Common myeloid progenitor, CD34-positive (primary cell): ENCODE measurements at regions not wholly inside any gene's neighbourhood (a gene's known extent, or its start where the extent isn't known, plus 50 kb on each side); places are given as distances from the start of the nearest gene placed in this dataset.
"Not testable (repeated sequence)": the region's sequence is repeated elsewhere in the genome, so short reads cannot be mapped to it uniquely, and the experiment has no call there.

Source experiments
- CTCF ChIA-PET: fragments of 350-600 bp; sonication (Branson Sonifier 250); formaldehyde crosslinking; loops from one replicate; lab custom pipeline; 2021; ENCODE audit warnings: antibody characterized with exemption; lab: Charles Lee
- POLR2A ChIA-PET: fragments of 350-600 bp; sonication (Branson Sonifier 250); formaldehyde crosslinking; loops from one replicate; lab custom pipeline; 2021; ENCODE audit warnings: antibody characterized with exemption; lab: Charles Lee
- DNase-seq, 3 donors: peaks; one replicate each; pipeline versions ENCODE4 v3.0.0 to v3.0.0-alpha.2; 2013
- H3K27ac ChIP-seq, 2 experiments: 1 replicate in 1 of 2; 2 replicates in 1 of 2; pipeline ENCODE4 v1.7.0; 2013; ENCODE audit warnings: inconsistent platforms in 2 of 2, low read length in 2 of 2, mild to moderate bottlenecking in 2 of 2, low read depth in 1 of 2, moderate library complexity in 1 of 2; ENCODE audit not compliant: severe bottlenecking in 2 of 2, insufficient read depth in 1 of 2, poor library complexity in 1 of 2
- H3K27me3 ChIP-seq, 5 experiments: replicated peaks in 2 of 5; 1 replicate in 3 of 5; 2 replicates in 2 of 5; pipeline versions ENCODE4 v1.6.1 to v1.7.0; 2013; ENCODE audit warnings: low read length in 4 of 5, mild to moderate bottlenecking in 2 of 5, moderate library complexity in 2 of 5, inconsistent platforms in 1 of 5; ENCODE audit not compliant: insufficient read depth in 5 of 5, control insufficient read depth in 4 of 5
- H3K36me3 ChIP-seq, 4 experiments: 1 replicate in 2 of 4; 2 replicates in 2 of 4; pipeline versions ENCODE4 v1.6.1 to v1.7.0; 2013; ENCODE audit warnings: low read length in 3 of 4, control low read depth in 1 of 4, mild to moderate bottlenecking in 1 of 4; ENCODE audit not compliant: control insufficient read depth in 4 of 4, insufficient read depth in 4 of 4
- H3K4me1 ChIP-seq, 4 experiments: 1 replicate in 3 of 4; 2 replicates in 1 of 4; pipeline versions ENCODE4 v1.6.1 to v1.7.1; 2013; ENCODE audit warnings: low read length in 3 of 4, mild to moderate bottlenecking in 3 of 4, control low read depth in 1 of 4, inconsistent platforms in 1 of 4, moderate library complexity in 1 of 4; ENCODE audit not compliant: control insufficient read depth in 4 of 4, insufficient read depth in 4 of 4; ENCODE audit errors: control extremely low read depth in 1 of 4
- H3K4me3 ChIP-seq, 7 experiments: 1 replicate in 4 of 7; 2 replicates in 3 of 7; pipeline versions ENCODE4 v1.5.1 to v1.7.0; 2013; ENCODE audit warnings: mild to moderate bottlenecking in 7 of 7, low read length in 6 of 7, moderate library complexity in 6 of 7, inconsistent platforms in 2 of 7, low read depth in 2 of 7, control low read depth in 1 of 7; ENCODE audit not compliant: insufficient read depth in 4 of 7, control insufficient read depth in 1 of 7; ENCODE audit errors: extremely low read depth in 1 of 7
- H3K9me3 ChIP-seq, 5 experiments: 1 replicate in 4 of 5; 2 replicates in 1 of 5; pipeline versions ENCODE4 v1.6.1 to v1.7.1; 2013; ENCODE audit warnings: low read length in 4 of 5, mild to moderate bottlenecking in 2 of 5, inconsistent platforms in 1 of 5, low read depth in 1 of 5, moderate library complexity in 1 of 5; ENCODE audit not compliant: control insufficient read depth in 4 of 5, insufficient read depth in 2 of 5; ENCODE audit errors: control extremely low read depth in 1 of 5
- WGBS: methylation state at CpG from one replicate; pipeline ENCODE4 v1.1.5; 2013; ENCODE audit not compliant: insufficient coverage; 5-methylcytosine and 5-hydroxymethylcytosine counted together

DNA sequence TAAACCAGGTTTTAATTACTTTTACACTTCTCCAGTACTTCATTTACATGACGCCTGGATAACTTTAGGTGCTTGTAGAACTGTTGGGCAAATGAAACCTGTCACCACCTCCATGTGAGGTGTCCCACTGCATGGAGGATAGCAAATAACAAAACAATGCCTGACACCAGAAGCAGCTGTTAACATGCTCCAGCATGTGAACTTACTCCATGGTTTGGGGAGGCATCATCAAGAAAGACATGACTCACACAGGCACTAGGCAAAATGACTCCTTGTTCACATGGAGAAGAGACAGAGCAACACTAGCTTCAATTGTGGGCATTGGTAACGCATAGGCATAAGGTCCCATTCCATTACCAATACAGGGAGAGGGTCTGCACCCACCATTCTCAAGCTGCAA, 198.1 kb upstream of the F9 start:
- Histone ChIP-seq H3K4me1 (no peaks in the 10 kb centered on the region), H3K36me3 (no peaks in the 10 kb centered on the region), H3K9me3 (peaks cover 0 to 1% (median 0%) of the 10 kb centered on the region in 5 experiments), H3K27ac (no peak overlapping the region), H3K27me3 (no peaks in the 10 kb centered on the region), H3K4me3 (no peak overlapping the region)
- POLR2A ChIA-PET: no interaction called here
- no peak for DNase-seq
- CTCF ChIA-PET: no interaction called here
- 83% methylated on average over 1 of the region's 2 CpGs for WGBS

DNA sequence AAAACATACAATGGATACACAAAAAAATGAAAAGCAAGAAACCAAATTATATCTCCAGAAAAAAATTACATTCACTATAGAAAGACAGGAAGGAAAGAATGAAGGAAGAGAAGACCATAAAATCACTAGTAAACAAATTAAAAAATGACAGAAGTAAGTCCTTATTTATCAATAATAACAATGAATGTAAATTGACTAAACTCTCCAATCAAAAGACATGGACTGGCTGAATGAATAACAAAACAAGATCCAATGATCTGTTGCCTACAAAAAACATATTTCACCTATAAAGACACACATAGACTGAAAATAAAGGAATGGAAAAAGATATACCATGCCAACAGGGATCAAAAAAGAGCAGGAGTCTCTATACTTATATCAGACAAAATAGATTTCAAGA, 203.2 kb upstream of the F9 start:
- Histone ChIP-seq H3K27me3 (no peaks in the 10 kb centered on the region), H3K4me1 (no peaks in the 10 kb centered on the region), H3K9me3 (peaks cover 0 to 1% (median 0%) of the 10 kb centered on the region in 5 experiments), H3K4me3 (no peak overlapping the region), H3K27ac (no peak overlapping the region), H3K36me3 (no peaks in the 10 kb centered on the region)
- ChIA-PET POLR2A (no interaction called here), CTCF (no interaction called here)
- no peak for DNase-seq

DNA sequence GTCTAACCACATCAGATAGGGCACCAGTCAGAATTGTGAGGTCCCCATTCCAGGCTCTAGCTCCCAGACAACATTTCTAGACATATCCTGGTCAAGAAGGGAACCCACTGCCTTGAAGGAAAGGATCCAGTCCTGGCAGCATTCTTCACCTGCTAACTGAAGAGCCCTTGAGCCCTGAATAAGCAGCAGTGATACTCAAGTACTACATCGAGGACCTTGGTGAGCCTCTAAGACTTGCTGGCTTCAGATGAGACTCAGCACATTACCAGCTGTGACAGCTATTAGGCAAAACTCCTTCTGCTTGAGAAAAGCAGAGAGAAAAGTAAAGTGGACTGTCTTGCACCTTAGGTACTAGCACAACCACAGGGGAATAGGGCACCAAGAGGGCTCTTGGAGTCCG, 205.8 kb upstream of the F9 start:
- no peaks in the 10 kb centered on the region for H3K9me3 ChIP-seq
- no peaks in the 10 kb centered on the region for H3K27me3 ChIP-seq
- H3K4me1 ChIP-seq: no peaks in the 10 kb centered on the region
- H3K36me3 ChIP-seq: no peaks in the 10 kb centered on the region
- no peak for DNase-seq
- ChIA-PET POLR2A (no interaction called here), CTCF (no interaction called here)
- H3K4me3 ChIP-seq: no peak overlapping the region
- no peak overlapping the region for H3K27ac ChIP-seq
- WGBS: 90% methylated on average over 2 of the region's 2 CpGs

DNA sequence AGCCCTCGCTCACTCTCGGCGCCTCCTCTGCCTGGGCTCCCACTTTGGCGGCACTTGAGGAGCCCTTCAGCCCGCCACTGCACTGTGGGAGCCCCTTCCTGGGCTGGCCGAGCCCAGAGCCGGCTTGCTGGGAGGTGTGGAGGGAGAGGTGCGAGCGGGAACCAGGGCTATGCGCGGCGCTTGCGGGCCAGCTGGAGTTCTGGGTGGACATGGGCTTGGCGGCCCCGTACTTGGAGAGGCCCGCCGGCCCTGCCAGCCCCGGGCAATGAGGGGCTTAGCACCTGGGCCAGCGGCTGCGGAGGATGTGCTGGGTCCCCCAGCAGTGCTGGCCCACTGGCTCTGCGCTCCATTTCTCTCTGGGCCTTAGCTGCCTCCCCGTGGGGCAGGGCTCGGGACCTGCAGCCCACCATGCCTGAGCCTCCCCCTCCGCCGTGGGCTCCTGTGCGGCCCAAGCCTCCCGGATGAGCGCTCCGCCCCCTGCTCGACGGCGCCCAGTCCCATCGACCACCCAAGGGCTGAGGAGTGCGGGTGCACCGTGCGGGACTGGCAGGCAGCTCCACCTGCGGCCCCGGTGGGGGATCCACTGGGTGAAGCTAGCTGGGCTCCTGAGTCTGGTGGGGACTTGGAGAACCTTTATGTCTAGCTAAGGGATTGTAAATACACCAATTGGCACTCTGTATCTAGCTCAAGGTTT, 209.7 kb upstream of the F9 start:
- CTCF ChIA-PET, H3K27me3 ChIP-seq, H3K4me1 ChIP-seq, POLR2A ChIA-PET, H3K27ac ChIP-seq, DNase-seq, H3K9me3 ChIP-seq, H3K4me3 ChIP-seq, H3K36me3 ChIP-seq: not testable (repeated sequence)
- whole genome bisulfite sequencing: 90% methylated on average over 27 of the region's 38 CpGs

DNA sequence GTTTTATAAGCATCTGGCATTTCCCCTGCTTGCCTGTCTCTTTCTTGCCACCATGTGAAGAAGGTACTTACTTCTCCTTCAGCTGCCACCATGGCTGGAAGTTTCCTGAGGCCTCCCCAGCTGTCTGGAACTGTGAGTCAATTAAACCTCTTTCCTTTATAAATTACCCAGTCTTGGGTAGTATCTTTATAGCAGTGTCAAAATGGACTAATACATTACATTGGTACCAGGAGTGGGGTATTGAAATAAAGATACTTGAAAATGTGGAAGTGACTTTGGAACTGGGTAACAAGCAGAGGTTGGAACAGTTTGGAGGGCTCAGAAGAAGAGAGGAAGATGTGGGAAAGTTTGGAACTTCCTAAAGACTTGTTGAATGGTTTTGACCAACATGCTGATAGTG, 223.9 kb upstream of the F9 start:
- CTCF ChIA-PET: not testable (repeated sequence)

DNA sequence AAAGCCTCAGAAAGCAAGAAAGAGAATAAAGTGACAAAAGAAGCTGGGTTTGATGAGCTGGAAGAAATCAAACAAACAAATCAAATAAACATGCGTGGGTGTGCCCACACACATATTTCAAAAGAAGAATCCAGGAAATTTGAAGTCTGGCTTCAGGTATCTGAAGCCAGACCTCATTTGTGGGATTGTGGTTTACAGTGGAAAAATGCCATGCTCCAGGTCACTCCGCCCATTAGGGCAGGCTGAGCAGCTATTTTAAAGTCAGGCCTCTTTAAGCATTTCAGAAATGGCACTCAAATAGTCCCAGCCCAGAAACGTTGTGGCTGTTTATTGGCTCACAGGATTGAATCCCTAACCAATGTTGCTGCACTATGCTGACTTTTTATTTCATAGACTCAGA, 226.1 kb upstream of the F9 start:
- H3K36me3 ChIP-seq: no peaks in the 10 kb centered on the region
- H3K9me3 ChIP-seq: peaks cover 0 to 8% (median 3%) of the 10 kb centered on the region in 5 experiments
- DNase-seq: no peak
- no peaks in the 10 kb centered on the region for H3K27me3 ChIP-seq
- H3K4me1 ChIP-seq: no peaks in the 10 kb centered on the region
- H3K27ac ChIP-seq: no peak overlapping the region
- no peak overlapping the region for H3K4me3 ChIP-seq
- POLR2A ChIA-PET: no interaction called here
- CTCF ChIA-PET: no interaction called here
- WGBS: 50% methylated on average over 2 of the region's 3 CpGs

More for the DNA sequence above, 223.9 kb upstream of the F9 start:
- H3K36me3 ChIP-seq, H3K4me1 ChIP-seq, H3K27me3 ChIP-seq, POLR2A ChIA-PET, H3K9me3 ChIP-seq, H3K4me3 ChIP-seq, DNase-seq, H3K27ac ChIP-seq: not testable (repeated sequence)

DNA sequence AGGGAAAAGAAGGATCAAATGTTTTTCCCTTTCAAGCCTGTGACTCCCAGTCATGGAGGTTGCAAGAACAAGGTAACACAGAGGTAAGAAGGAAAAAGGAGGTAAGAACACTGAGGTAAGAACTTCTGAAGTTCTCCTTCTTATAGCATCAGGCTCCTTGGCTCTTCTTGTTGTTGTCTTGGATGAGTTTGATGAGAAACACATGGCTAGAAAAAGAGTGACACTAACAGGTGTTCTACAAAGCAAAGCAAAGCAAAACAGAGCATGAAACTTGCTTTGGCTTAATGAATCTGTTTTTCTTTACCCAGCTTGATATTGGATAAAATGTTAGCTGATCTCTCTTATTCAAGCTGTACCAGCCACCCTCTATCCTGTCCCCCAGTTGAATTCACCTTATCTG, 231.2 kb upstream of the F9 start:
- H3K9me3 ChIP-seq: no peaks in the 10 kb centered on the region
- no peak overlapping the region for H3K27ac ChIP-seq
- no peak overlapping the region for H3K4me3 ChIP-seq
- H3K27me3 ChIP-seq: no peaks in the 10 kb centered on the region
- POLR2A ChIA-PET: no interaction called here
- no peaks in the 10 kb centered on the region for H3K36me3 ChIP-seq
- H3K4me1 ChIP-seq: no peaks in the 10 kb centered on the region
- DNase-seq: no peak
- CTCF ChIA-PET: no interaction called here
